GM21447 (cell line): ENCODE measurements at regions not wholly inside any gene's neighbourhood (a gene's known extent, or its start where the extent isn't known, plus 50 kb on each side); places are given as distances from the start of the nearest gene placed in this dataset.

Experiments
- ATAC-seq: cut with Tn5 transposase; IDR thresholded peaks from one replicate; pipeline ENCODE4 v1.9.1; 2021; ENCODE audit not compliant: unreplicated experiment

DNA sequence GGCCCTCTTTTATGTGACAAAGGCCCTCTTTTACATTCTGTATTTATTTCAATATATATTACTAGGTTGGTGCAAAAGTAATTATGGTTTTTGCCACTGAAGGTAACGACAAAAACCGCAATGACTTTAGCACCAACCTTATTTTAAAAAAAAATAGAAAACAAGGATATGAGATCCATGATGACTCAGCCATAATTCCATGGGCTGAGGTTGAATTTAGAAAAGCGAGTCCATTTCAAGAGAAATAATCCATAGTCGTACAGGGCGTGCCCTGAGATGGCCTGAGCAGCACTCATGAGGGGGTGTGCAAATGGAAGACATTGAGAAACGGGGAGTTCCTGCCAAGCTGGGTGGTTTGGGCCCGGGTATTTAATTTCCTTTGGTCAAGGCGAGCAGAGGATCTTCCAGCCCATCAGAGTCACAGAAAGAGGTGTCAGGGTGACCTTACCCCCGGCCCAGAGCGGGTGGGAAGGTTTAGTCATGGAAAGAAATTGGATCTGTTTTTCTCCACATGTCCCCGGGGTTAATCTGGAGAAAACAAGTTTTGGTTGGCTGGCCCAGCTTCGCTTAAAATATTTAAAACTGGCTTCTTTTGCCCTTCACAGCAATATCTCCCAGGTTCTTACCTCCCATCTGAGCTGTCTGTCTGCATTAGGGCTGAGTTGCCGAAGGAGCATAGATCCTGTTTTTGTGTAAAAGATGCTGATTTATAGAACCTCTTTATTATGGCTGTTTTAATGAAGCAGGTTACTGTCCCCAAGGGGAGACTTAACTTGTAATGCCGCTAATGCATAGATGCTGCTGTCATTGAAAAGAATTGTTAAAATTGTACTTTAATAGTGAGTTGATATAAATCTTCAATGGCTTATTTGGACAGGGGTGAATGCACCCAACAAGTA is 255.6 kb downstream of the PREX1 start:
- no peak for ATAC-seq

- ATAC-seq, result no peak
These were observed 258.1 kb downstream of the PREX1 start for GRCh38 chr20:48569679-48570078.

GRCh38 chr20:48568520-48568919 is 259.3 kb downstream of the PREX1 start:
- no peak for ATAC-seq

DNA sequence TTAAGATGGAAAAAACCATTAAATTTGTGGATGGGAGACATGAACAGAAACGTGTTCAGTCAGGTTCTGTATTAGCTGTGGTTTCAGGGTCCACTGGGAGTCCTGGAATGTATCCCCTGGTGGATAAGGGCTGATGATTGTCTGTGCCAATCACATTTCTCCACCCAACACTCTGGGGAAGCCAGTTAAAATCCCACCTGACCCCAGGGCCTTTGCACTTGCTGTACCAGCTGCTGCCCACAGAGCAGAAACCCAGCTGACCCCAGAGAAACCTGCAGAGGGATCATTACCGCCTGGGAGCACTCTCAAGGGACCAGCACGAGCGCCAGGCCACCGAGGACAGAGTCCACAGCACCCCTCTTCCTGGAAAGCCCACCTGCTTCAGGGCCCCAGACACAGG is 260.7 kb downstream of the PREX1 start:
- ATAC-seq, result no peak

DNA sequence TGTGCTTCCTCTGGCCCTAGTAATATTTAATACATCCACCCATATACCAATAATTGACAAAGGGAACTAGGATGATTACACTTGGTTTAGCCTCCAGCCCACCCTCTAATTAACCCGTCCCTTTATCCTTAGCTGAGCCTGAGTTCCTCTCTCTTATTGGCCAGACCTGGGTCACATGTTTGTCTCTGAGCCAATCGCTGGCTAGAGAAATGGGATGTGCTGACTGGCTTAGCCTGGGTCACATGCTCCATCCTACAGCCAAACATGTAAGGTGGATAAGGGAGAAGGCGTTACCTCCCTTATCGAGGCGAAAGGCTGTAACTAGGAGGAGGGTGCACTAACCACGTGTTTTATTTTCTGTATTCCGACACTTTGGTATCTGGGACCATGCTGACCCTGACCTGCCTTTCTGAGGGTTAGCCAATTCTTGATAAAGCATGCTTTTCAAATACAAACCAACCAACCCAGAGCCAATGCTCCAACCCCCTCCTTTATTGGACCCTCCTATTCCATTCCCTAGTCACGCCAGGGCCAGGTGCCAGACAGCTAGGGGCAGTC is 262.7 kb downstream of the PREX1 start:
- ATAC-seq, result no peak

- no peak for ATAC-seq
These were observed 264.5 kb downstream of the PREX1 start for GRCh38 chr20:48563191-48563870.

DNA sequence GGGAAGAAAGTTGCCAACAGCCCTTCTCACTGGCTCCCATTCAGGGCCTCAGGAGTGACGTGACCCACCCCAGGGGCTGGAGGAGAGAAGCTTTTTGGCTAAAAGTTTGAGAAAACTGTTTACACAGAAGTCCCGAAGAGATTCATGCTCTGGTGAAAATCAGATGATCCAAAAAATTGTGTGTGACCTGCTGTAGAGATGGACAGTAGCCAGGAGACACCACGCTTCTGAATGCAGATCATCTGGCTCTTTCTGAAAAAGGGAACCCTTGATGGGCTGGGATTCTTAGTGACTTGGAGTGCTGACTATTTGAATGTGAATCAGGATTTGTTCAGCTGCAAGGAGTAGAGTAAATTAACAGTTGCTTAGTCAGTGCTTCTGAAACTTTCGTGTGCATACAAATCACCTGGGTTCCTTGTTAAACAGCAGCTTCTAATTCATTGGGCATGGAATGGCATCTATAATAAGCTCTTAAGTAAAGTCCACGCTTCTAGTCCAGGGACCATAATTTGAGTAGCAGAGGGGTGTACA is 265.1 kb downstream of the PREX1 start:
- ATAC-seq, result no peak

DNA sequence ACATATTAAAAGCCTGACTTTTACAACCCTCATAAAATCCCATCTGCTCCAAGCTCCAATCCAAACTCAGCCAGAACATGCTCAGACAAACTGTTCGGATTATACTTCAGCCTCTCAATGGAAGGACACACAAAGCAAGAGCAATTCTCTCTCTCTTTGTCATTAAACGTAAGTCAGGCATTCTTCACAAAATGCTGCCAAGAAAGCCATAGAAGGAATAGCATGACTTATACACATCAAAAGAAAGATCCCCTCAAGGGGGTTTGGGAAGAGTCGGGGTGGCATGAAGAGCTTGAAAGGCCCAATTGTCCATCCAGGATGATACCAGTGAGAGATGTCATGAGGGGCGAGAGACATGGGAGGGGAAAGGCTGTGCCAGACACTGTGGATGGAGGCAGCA is 268.9 kb downstream of the PREX1 start:
- no peak for ATAC-seq

DNA sequence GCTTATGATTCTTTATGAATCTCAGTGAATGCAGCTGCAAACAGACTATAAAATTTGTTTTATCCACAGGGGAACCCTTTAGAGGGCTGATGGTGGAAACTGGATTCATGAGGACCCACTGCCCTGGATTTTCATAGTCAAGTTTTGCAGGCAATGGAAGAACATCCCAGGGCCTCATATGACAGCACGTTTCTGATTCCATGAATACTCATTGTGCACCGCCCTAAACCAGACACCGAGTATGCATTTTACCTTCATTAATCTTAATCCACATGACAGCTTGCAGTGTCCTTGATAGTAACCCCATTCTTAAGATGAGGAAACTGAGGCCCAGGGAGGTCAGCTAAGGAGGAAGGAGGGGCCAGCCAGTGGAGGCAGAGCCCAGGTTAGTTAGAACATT is 270.4 kb downstream of the PREX1 start:
- ATAC-seq, result no peak

DNA sequence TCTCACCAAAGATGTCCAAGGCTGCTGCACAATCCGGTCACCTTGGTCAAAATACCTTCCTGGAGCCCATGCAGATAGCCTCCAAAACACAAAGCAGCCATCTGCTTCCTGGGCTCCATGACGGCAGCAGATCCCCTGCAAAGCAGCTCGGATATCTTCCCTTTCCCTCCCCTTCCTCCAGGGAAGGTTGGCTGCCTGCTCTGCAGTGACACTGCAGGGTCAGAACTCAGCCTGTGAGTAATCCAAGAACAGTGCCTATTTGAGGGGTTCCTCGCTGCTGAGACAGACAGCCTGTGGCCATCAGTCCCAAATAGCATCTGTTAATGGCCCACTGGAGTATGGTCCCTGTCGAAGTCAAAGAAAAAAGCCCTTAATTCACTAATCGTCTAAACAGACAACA is 270.8 kb downstream of the PREX1 start:
- ATAC-seq, result no peak

GRCh38 chr20:48552550-48552949 is 275.2 kb downstream of the PREX1 start:
- no peak for ATAC-seq

GRCh38 chr20:48550814-48551213 is 277.0 kb downstream of the PREX1 start:
- no peak for ATAC-seq

DNA sequence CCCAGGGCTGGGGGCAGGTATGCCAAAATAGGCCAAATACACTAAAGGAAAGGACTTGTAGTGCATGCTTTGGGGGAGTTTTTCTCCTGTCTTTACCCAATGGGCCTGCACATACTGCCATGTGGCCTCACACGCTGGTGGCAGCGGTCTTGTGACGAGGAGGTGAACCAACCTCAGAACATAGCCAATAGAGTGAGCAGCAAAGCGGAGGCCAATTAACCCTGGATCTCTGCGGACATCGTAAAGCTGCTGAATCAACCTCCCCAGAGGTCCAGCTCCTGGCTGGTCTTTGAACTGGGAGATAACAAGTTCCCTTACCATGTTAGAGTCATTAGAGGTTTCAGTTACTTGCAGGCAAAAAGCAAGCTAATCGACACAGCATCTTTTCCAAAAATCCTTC is 280.1 kb downstream of the PREX1 start:
- ATAC-seq, result no peak

GRCh38 chr20:48544402-48545339 is 283.1 kb downstream of the PREX1 start:
- no peak for ATAC-seq

DNA sequence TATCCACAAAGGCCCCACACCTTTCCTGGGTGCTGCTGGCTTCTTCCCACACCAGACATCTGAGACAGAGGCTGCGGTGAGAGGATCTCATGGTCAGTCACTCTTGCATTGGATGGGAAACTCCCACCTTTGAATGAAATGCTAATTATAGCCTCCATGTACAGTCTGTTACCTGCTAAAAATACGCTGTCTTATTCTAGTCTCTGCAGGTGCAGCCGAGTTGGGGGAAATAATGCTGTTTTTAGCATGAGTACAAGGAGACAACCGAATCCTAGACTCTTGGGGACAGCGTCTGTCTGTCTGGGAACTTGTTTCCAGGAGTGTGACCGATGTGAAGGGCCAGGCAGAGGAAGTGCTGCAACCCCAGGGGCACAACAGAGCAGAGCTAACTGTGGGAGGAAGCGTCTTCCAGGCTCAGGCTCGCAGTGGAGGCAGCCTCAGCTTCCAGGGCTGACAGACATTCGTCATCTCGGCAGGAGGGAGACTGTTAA is 286.2 kb downstream of the PREX1 start:
- peak; percentile 57 for ATAC-seq

DNA sequence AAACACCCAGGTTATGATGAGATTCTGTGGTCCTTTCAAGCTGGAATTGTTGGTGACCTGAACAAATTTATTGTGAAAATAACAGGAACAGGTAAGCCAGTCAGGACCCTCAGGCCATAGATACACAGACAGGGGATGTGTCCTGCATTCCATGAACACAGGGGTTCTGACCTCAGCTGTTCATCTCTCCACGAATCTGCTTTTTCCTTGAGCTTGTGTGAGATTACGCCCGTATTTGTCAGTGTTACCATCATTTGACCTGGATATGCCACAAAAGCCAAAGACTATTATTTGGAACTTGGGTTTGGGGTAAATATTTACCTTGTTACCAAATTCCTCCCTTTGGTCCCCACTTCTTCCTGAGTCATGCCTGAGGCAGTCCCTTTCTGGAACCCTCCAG is 288.9 kb downstream of the PREX1 start:
- no peak for ATAC-seq

GRCh38 chr20:48538058-48538825 is 289.6 kb downstream of the PREX1 start:
- ATAC-seq, result no peak

DNA sequence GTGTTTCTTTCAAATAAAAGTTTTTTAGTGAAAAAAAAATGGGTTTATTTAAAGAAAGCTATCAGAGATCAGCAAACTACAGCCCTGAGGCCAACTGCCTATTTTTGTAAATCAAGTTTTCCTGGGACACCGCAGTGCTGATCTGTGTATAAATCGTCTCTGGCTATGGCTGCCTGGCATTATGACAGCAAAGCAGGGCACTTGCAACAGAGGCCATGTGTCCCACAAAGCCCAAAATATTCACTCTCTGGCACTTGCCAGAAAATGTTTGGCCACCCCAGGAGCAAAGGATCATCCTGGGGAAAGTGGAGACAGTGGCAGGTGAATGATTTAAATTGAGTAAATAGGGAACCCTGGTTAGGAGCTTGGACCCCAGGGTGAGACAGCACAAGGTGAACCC is 291.6 kb downstream of the PREX1 start:
- no peak for ATAC-seq

- ATAC-seq, result no peak
These were observed 292.2 kb downstream of the PREX1 start for GRCh38 chr20:48535556-48535955.

DNA sequence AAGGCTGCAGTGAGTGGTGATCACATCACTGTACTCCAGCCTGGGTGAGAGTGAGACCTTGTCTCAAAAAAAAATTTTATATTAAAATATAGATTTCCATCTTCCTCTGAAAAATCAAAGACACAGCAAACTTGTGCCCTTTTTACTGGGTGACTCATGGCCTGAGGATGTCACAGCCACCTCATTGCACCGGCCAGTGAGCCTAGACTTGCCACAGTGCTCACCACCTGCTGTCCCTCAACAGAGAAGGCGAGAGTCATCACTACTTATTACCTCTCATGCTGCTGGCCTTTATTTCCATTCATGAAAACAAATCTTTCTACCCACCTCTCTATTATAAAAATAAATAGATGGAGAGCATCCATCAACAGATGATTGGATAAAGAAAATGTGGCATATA is 295.8 kb downstream of the PREX1 start:
- no peak for ATAC-seq
